PC-9 (cell line): ENCODE measurements at regions not wholly inside any gene's neighbourhood (a gene's known extent, or its start where the extent isn't known, plus 50 kb on each side); places are given as distances from the start of the nearest gene placed in this dataset.

Experiments used
- BruUV-seq: library from RNA; stranded (reverse); fragments of 400-500 nt; replicated peaks from 2 replicates; lab custom pipeline; 2021; lab: Mats Ljungman, UMichigan
- CTCF ChIA-PET: fragments of 300-600 bp; sonication (Branson Sonifier 250); formaldehyde crosslinking; loops from one replicate; lab custom pipeline; 2022; ENCODE audit warnings: antibody characterized with exemption; lab: Charles Lee
- POLR2A ChIA-PET: fragments of 300-600 bp; sonication (Branson Sonifier 250); formaldehyde crosslinking; loops from one replicate; lab custom pipeline; 2022; ENCODE audit warnings: antibody characterized with exemption; ENCODE audit not compliant: unreplicated experiment; lab: Charles Lee
- DNase-seq, 2 experiments: peaks; one replicate each; pipeline versions ENCODE4 v3.0.0 to v3.0.0-alpha.2; 2015 to 2022; ENCODE audit warnings: mixed read lengths in 1 of 2
- H2AFZ ChIP-seq: fragments of 200-600 bp; sonication (generic); 2 replicates; pipeline ENCODE4 v1.8.1; 2017; ENCODE audit warnings: antibody characterized with exemption
- H3F3A ChIP-seq: fragments of 200-600 bp; sonication (generic); 2 replicates; pipeline ENCODE4 v1.8.1; 2017; ENCODE audit warnings: antibody characterized with exemption, mild to moderate bottlenecking, low read depth; ENCODE audit not compliant: insufficient read depth
- H3K27ac ChIP-seq: fragments of 200-600 bp; sonication (generic); 2 replicates; pipeline ENCODE4 v1.6.1; 2016; ENCODE audit warnings: mixed run types
- H3K27me3 ChIP-seq: fragments of 200-600 bp; sonication (generic); 2 replicates; pipeline ENCODE4 v1.6.1; 2016; ENCODE audit warnings: low read depth, mixed run types; ENCODE audit not compliant: insufficient read depth
- H3K36me3 ChIP-seq: fragments of 200-600 bp; sonication (generic); 2 replicates; pipeline ENCODE4 v1.6.1; 2016; ENCODE audit warnings: low read depth, mixed run types
- H3K4me1 ChIP-seq: fragments of 200-600 bp; sonication (generic); replicated peaks from 2 replicates; pipeline ENCODE4 v1.6.1; 2016; ENCODE audit warnings: mixed run types; ENCODE audit not compliant: insufficient read depth
- H3K4me2 ChIP-seq: fragments of 200-600 bp; sonication (generic); 2 replicates; pipeline ENCODE4 v1.6.1; 2017; ENCODE audit warnings: mixed run types
- H3K4me3 ChIP-seq: fragments of 200-600 bp; sonication (generic); 2 replicates; pipeline ENCODE4 v1.6.1; 2016; ENCODE audit warnings: mixed run types
- H3K79me2 ChIP-seq: fragments of 200-600 bp; sonication (generic); 2 replicates; pipeline ENCODE4 v1.6.1; 2017; ENCODE audit warnings: low read depth, mixed run types
- H3K9me2 ChIP-seq: fragments of 200-600 bp; sonication (generic); 2 replicates; pipeline ENCODE4 v1.8.1; 2017; ENCODE audit warnings: mild to moderate bottlenecking; ENCODE audit not compliant: insufficient read depth
- H3K9me3 ChIP-seq: fragments of 200-600 bp; sonication (generic); 2 replicates; pipeline ENCODE4 v1.8.1; 2016; ENCODE audit warnings: low read depth; ENCODE audit not compliant: insufficient read depth
- H4K20me1 ChIP-seq: fragments of 200-600 bp; sonication (generic); 2 replicates; pipeline ENCODE4 v1.8.1; 2017; ENCODE audit not compliant: insufficient read depth
- CTCF ChIP-seq: fragments of 200-600 bp; sonication (generic); conservative IDR thresholded peaks from 2 replicates; pipeline ENCODE4 v1.6.1; 2017; ENCODE audit warnings: mixed run types, antibody characterized with exemption, mild to moderate bottlenecking, moderate library complexity
- EZH2 ChIP-seq: fragments of 200-600 bp; sonication (generic); IDR thresholded peaks from 2 replicates; pipeline ENCODE4 v1.8.0; 2017; ENCODE audit warnings: antibody characterized with exemption, low read depth
- intact Hi-C: fragments of 100-400 bp; cut with micrococcal nuclease; formaldehyde crosslinking; loops from one replicate; pipeline ENCODE4 v1.10.0; 2022; ENCODE audit not compliant: unreplicated experiment

GRCh38 chr10:62517252-62517651 is 143.1 kb downstream of the ZNF365 start:
- Histone ChIP-seq H3K9me2 (no peaks in the 10 kb centered on the region; the same call in 1 of the 2 replicates), H3K9me3 (no peaks in the 10 kb centered on the region), H3K27ac (no peak overlapping the region), H3K79me2 (no peaks in the 10 kb centered on the region), H4K20me1 (no peaks in the 10 kb centered on the region), H3K27me3 (no peaks in the 10 kb centered on the region), H3K4me1 (no peaks in the 10 kb centered on the region), H3K4me3 (no peak overlapping the region), H2AFZ (no peak overlapping the region), H3F3A (no peaks in the 10 kb centered on the region), H3K4me2 (no peak overlapping the region), H3K36me3 (no peaks in the 10 kb centered on the region)
- TF ChIP-seq EZH2 (no peak), CTCF (no peak)
- no TSS peak for BruUV-seq
- intact Hi-C loops: no loop called here
- no peak for DNase-seq
- POLR2A ChIA-PET: no interaction called here
- CTCF ChIA-PET: no interaction called here

- H3K9me2 ChIP-seq: no peaks in the 10 kb centered on the region
- H3K4me2 ChIP-seq: no peak overlapping the region
- no TSS peak for BruUV-seq
- H2AFZ ChIP-seq: peak overlapping the region; percentile 53; the same call in 1 of the 2 replicates
- intact Hi-C loops: no loop called here
- ChIA-PET CTCF (interaction anchor here (0.6 kb wide), 1 partner anchor 90 kb away, joined by 3 read pairs; no protein-coding TSS in a partner anchor), POLR2A (no interaction called here)
- no peaks in the 10 kb centered on the region for H3K27me3 ChIP-seq
- H3K4me1 ChIP-seq: no peaks in the 10 kb centered on the region
- no peaks in the 10 kb centered on the region for H3K36me3 ChIP-seq
- no peaks in the 10 kb centered on the region for H3K79me2 ChIP-seq
- no peaks in the 10 kb centered on the region for H3K9me3 ChIP-seq
- TF ChIP-seq EZH2 (no peak), CTCF (no peak)
- H3K27ac ChIP-seq: no peak overlapping the region
- no peak overlapping the region for H3K4me3 ChIP-seq
- no peaks in the 10 kb centered on the region for H4K20me1 ChIP-seq
- no peak for DNase-seq
- no peaks in the 10 kb centered on the region for H3F3A ChIP-seq
These were observed 153.1 kb downstream of the ZNF365 start for GRCh38 chr10:62527019-62527827.

- ChIA-PET POLR2A (interaction anchor here (0.7 kb wide), 1 partner anchor 288 kb away, joined by 3 read pairs; no protein-coding TSS in a partner anchor), CTCF (no interaction called here)
- H3K27me3 ChIP-seq: no peaks in the 10 kb centered on the region
- intact Hi-C loops: no loop called here
- no peak overlapping the region for H3K4me2 ChIP-seq
- H3K4me1 ChIP-seq: no peaks in the 10 kb centered on the region
- H3K4me3 ChIP-seq: no peak overlapping the region
- no peak for DNase-seq
- H3K36me3 ChIP-seq: no peaks in the 10 kb centered on the region
- peak overlapping the region; percentile 53; the same call in 1 of the 2 replicates for H2AFZ ChIP-seq
- no peaks in the 10 kb centered on the region for H3K9me2 ChIP-seq
- no peaks in the 10 kb centered on the region for H3K9me3 ChIP-seq
- no peaks in the 10 kb centered on the region for H4K20me1 ChIP-seq
- H3K27ac ChIP-seq: no peak overlapping the region
- no peaks in the 10 kb centered on the region for H3F3A ChIP-seq
- TF ChIP-seq EZH2: no peak
- TF ChIP-seq CTCF: no peak
- H3K79me2 ChIP-seq: no peaks in the 10 kb centered on the region
- no TSS peak for BruUV-seq
These were observed 154.3 kb downstream of the ZNF365 start for GRCh38 chr10:62528441-62528840.
